ENCODE measurements at regions not wholly inside any gene's neighbourhood (a gene's known extent, or its start where the extent isn't known, plus 50 kb on each side); places are given as distances from the start of the nearest gene placed in this dataset.

DNA sequence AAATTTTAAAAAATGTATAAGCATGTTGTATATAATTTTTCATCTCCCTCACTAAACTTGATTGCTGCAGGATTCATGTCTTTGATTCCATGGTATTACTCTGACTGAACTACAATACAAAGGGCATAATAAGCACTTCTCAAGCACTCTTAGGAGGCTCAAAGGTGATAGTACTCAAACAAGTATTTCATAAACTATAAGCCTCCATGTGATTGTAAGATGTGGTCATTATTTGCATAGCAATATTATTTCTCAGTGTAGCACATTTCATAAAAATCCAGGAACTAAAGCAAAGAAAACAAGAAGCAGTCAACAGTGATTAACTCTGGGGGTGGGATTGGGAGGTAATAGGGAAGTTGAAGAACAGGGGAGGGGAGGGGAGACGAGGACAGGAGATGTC is 106.2 kb upstream of the DPT start:
- TF ChIP-seq, protein P1, sequence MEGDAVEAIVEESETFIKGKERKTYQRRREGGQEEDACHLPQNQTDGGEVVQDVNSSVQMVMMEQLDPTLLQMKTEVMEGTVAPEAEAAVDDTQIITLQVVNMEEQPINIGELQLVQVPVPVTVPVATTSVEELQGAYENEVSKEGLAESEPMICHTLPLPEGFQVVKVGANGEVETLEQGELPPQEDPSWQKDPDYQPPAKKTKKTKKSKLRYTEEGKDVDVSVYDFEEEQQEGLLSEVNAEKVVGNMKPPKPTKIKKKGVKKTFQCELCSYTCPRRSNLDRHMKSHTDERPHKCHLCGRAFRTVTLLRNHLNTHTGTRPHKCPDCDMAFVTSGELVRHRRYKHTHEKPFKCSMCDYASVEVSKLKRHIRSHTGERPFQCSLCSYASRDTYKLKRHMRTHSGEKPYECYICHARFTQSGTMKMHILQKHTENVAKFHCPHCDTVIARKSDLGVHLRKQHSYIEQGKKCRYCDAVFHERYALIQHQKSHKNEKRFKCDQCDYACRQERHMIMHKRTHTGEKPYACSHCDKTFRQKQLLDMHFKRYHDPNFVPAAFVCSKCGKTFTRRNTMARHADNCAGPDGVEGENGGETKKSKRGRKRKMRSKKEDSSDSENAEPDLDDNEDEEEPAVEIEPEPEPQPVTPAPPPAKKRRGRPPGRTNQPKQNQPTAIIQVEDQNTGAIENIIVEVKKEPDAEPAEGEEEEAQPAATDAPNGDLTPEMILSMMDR (IDR thresholded peaks at IDR 0.05), result no peak
- TF ChIP-seq POLR2A (IDR thresholded peaks at IDR 0.05), result no peak
